Left lobe of liver (tissue), 2 donors: ENCODE measurements at regions not wholly inside any gene's neighbourhood (a gene's known extent, or its start where the extent isn't known, plus 50 kb on each side); places are given as distances from the start of the nearest gene placed in this dataset.
"Not testable (repeated sequence)": the region's sequence is repeated elsewhere in the genome, so short reads cannot be mapped to it uniquely, and the experiment has no call there.

ENCODE experiments used
- ATAC-seq: fragments of 200-7000 bp; cut with Tn5 transposase; one replicate; pipeline ENCODE4 v1.9.1; 2020; ENCODE audit warnings: mild to moderate bottlenecking, moderate library complexity
- DNase-seq: peaks from one replicate; pipeline ENCODE4 v3.0.0-alpha.2; 2020; ENCODE audit warnings: low spot score
- donor health status: DM: no; HTN: no; CAD: no; lungs with moderate emphysema.
- donor health status: DM: no; HTN: yes; CAD: no.

DNA sequence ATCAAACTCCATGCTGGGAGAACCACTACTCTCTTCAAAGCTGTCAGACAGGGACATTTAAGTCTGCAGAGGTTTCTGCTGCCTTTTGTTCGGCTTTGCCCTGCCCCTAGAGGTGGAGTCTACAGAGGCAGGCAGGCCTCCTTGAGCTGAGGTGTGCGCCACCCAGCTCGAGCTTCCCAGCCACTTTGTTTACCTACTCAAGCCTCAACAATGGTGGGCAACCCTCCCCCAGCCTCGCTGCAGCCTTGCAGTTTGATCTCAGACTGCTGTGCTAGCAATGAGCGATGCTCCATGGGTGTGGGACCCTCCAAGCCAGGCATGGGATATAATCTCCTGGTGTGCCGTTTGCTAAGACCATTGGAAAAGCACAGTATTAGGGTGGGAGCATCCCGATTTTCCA, 185.3 kb downstream of the COX18 start:
- ATAC-seq, DNase-seq: not testable (repeated sequence)

DNA sequence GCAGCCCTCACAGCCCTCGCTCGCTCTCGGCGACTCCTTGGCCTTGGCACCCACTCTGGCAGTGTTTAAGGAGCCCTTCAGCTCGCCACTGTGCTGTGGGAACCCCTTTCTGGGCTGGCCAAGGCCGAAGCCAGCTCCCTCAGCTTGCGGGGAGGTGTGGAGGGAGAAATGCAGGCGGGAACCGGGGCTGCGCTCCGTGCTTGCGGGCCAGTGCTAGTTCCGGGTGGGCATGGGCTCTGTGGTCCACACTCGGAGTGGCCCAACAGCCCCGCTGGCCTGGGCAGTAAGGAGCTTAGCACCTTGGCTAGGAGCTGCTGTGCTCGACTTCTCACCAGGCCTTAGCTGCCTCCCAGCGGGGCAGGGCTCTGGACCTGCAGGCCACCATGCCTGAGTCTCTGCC, 192.6 kb downstream of the COX18 start:
- DNase-seq: no peak
- no peak for ATAC-seq

DNA sequence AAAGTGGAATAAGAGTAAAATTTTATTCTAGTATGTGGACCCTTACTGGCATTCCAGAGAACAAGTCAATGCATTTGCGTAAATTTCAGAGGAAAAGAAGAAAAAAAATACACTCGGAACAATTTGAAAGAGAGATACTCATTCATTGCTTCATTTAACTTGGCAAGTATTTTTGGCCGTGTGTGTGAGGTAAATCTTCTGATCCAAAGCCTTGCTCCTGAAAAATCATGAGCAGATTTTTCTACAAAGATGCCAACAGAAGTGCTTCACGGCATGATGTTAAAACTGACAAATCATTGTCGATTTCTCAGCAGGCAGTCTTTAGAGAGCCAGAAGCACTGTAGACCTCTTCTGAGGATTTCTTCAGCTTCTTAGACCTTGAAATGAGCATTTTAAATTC, 194.0 kb downstream of the COX18 start:
- DNase-seq (no peak), ATAC-seq (no peak)

DNA sequence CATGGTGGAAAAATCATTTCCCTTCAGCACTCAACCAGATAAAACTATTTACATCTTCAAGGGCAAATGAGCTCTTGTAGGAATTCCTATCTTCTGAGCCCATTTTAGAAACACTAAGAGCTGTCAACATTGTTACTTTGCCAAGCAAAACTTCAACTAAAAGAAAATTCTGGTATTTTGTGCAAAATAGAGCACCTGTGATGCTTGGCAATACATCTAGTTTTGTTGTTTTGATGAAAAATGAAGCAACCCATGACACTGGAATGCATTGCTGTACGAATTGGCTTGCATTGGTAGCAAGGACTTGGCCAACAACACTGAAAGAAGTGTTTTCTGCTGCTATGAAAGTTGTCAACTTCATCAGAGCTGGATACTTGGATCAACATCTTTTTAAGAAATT, 194.4 kb downstream of the COX18 start:
- DNase-seq (no peak), ATAC-seq (no peak)

DNA sequence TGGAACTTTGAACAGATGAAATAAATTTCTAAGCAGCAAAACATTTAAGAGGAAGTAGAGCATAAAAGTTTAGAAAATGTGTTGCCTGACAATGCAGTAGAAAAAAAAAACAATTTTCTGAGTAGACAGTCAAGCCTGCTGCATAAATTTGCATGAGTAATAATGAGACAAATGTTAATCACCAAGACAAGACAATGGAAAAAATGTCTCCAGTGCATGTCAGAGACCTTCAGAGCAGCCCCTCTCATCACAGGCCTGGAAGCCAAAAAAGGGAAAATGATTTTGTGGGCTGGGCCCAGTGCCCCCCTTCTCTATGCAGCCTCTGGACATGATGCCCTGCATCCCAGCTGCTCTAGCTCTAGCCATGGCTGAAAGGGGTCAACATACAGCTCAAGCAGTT, 204.6 kb downstream of the COX18 start:
- DNase-seq (no peak), ATAC-seq (no peak)

DNA sequence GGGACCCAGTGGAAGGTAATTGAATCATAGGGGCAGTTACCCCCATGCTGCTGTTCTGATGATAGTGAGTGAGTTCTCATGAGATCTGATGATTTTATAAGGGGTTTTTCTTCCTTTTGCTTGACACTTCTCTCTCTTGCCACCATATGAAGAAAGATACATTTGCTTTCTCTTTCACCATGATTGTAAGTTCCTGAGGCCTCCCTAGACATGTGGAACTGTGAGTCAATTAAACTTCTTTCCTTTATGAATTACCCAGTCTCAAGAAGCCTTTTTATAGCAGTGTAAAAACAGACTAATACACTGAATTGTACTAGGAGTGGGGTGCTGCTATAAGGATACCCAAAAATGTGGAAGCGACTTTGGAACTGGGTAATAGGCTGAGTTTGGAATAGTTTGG, 205.2 kb downstream of the COX18 start:
- DNase-seq, ATAC-seq: not testable (repeated sequence)

DNA sequence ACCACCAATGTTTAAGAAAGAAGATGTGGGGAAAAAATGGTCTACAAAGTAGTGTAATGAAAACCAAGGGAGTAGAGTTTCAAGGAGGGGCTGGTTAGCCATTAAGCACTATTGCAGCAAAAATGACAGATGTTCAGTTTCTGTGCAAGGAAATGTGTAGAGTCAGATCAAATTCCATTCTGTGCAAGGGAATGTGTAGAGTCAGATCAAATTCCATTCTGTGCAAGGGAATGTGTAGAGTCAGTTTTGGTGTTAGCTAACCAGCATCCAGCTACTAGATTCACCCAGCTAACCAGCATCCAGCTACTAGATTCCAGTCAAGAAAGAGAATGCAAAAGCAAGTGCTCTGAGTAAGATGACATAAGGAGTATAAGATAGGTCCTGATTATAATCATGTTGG, 208.8 kb downstream of the COX18 start:
- DNase-seq (no peak), ATAC-seq (no peak)

DNA sequence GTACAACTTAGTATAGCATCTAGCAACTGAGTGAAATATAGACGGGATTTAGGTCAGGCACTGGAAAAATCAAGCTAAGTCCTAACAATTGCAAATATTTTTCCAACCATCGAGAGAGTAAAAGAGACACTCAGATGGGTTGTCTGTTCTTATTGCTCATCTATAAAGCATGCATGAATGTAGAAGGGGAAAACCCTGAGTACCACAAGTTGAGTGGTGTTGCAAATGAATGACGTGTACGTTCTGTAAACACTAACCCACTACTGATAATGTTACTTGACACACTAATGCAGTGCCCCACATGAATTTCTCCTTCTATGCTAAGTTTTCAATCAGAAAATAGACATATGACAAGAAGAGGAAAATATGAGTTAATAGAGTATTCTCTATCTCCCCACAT, 211.2 kb downstream of the COX18 start:
- no peak for DNase-seq
- no peak for ATAC-seq

DNA sequence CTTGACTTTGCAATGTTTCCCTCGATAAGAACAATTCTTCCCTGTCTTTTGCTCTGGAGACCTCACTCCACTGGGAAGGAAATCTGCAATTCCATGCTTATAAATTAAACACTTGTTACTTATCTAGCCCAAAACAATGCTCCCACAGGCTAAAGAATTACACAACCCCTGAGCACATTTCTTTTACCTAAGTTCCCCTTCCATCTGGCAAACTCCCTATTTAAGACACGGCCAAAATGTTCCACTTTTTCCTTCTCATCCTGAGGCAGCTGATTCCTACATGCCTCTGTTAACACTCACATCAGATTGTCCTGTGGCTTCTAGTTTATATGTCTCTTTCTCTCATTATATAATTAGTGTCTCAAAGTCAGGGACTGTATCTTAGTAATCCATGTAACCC, 211.7 kb downstream of the COX18 start:
- DNase-seq: no peak
- no peak for ATAC-seq

DNA sequence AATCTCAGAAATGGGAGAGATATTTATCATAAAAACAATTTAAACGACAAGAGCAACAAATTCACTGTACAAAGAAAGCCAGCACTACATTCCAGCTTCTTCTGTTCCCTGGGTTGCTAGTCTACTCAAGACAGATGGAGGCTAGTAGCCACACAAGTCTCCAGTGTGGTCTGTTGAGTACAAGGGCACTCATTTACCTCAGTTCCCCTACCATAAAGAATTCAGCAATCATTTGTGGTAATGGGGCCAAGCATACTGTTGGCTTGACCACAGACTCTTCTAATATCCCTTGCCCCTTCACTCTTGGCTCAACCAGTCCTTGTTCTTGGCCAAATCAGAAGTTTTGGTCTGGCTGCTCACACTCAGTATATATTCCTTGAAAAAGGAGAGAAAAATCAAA, 212.3 kb downstream of the COX18 start:
- ATAC-seq (no peak), DNase-seq (no peak)

DNA sequence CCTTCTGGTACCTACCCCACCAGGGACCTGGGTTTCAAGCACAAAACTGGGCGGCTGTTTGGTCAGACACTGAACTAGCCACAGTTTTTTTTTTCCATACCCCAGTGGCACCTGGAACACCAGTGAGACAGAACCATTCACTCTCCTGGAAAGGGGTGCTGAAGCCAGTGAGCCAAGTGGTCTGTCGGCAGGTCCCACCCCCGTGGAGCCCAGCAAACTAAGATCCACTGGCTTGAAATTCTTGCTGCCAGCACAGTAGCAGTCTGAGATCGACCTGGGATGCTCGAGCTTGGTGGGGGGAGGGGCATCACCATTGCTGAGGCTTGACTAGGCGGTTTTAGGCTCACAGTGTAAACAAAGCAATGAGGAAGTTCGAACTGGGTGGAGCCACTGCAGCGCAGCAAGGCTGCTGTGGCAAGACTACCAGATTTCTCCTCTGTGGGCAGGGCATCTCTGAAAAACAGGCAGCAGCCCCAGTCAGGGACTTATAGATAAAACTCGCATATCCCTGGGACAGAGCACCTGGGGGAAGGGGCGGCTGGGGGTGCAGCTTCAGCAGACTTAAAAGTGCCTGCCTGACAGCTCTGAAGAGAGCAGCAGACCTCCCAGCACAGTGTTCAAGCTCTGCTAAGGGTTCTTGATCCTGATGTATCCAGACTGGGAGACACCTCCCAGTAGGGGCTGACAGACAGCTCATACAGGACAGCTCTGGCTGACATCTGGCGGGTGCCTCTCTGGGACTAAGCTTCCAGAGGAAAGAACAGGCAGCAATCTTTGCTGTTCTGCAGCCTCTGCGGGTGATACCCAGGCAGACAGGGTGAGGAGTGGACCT, 223.0 kb downstream of the COX18 start:
- no peak for DNase-seq
- no peak for ATAC-seq

DNA sequence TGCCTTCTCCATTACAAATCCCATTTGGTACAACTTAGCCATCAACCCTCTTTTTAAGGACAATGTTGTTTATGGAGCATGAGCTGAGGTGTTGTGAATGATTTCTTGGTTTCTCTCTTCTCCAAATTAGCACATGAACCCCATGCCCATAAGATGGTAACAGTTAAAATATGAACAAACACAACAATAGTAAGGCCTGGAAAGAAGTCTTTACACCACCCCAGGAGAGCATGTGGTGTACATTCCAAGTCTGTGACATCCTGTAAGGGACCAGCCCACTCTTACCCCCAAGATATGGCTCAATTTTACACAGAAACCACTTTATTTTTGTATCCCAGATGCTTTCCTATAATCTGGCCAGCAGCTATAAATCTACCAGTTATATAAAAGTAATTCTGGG, 226.1 kb downstream of the COX18 start:
- ATAC-seq (no peak), DNase-seq (no peak)

DNA sequence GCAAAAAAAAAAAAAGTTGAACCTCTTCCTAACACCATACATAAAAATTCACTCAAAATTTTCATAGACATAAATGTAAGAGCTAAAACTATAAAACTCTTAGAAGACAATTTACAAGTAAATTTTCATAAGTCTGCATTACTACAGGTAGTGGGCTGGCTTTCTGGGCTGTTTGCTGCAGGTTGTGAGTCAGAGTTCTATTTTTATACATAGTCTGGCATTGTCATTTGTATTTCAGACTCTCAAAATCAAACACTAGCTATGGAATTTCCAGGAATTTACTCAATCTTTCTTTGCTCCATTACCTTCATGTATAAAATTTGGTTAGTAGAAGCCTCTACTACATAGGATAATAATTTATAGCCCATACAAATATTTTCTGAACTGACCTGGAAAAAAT, 227.2 kb downstream of the COX18 start:
- ATAC-seq (no peak), DNase-seq (no peak)

DNA sequence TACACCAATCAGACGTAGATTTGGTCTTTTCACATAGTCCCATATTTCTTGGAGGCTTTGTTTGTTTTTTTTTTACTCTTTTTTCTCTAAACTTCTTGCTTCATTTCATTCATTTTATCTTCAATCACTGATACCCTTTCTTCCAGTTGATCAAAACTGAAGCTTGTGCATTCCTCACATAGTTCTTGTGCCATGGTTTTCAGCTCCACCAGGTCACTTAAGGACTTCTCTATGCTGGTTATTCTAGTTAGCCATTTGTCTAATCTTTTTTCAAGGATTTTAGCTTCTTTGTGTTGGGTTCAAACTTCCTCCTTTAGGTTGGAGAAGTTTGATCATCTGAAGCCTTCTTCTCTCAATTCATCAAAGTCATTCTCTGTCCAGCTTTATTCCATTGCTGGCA, 229.3 kb downstream of the COX18 start:
- ATAC-seq, DNase-seq: not testable (repeated sequence)

DNA sequence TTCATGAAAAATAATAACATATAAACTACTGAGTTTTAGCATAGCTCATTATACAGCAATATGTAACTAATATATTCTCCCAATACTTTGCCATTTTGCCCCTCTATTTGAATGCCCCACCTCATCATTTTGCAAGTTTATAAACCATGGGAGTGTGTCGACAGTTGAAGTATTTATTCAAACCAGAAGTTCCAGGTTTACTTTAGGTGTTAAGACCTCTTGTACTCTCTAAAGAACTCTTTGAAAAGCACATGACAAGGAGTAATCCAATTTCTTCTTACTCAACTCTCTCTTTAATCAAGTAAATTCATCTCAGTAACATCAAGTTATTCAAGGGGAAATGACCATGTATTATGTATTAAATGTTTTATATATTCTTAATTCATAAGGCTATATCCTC, 240.7 kb downstream of the COX18 start:
- no peak for DNase-seq
- ATAC-seq: no peak

DNA sequence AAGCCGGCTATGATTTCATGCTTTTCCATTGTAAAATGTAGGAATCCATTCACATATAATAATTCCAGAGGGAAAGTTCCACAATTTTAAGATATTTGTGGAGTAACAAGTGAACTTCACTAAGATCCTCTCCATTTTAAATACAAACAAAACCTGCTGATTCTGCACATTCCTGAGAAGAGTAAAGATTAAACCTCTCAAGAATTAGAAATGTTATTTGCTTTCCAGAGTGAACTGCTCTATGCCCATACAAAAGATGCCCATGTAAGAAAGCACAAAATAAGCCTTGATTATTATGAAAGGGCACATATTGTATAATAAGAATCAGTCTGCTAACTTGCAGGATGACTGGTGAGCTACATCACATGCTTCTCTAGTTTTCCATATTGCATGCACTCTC, 241.5 kb downstream of the COX18 start:
- ATAC-seq: no peak

DNA sequence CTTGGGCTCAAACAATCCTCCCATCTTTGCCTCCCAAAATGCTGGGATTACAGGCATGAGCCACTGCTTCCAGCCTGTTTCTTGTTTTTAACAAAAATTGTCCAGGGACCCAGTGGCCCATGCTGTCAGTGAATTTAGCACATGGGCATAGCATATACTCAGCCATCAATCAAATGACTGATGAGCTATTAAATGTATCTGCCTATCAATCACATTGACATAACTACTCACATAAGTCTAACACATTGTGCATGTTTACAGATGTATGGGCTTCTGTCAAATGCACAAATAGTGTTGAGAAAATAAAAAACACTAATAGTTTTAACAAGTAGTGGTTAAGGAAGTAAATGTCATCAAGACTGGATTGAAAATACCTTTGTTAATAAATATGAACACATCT, 249.4 kb downstream of the COX18 start:
- DNase-seq: no peak
- ATAC-seq: no peak

More for the DNA sequence above, 241.5 kb downstream of the COX18 start:
- no peak for DNase-seq

DNA sequence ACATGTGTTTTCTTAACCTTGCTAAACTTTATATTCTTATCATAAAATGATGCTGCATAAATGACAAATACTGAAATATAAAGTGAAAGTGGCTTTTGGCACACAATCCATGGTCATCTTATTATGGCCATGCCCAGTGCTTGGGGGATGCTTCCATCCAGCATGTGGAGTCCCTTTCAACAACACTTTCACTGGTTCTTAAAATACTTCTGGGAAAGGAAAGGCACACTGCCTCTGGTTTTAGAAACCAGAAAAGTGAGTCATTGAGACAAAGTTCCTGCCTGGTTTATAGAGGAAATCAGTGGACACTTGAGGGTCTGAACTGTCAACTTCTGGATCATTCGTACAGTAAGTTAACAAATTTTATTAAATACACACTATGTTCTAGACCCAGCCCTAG, 248.0 kb upstream of the ADAMTS3 start:
- ATAC-seq: no peak
- DNase-seq: no peak

DNA sequence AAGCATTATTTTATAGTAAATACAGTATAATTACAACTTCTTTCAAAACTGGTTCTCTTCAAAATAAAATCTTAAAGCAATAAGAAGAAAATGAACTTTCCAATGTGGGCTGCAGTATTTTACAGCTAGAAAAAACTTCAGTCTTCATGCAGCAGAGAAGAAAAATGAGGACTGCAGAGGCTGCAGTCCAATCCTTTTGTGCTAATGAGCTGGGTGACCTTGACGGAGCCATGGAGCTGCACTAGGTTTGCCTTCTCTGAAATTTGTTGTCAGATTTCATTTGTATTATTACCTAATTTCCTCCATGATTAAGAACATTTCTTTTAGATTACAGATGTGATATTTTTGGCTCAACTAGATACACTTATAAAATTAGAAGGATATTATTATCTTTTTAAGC, 245.2 kb upstream of the ADAMTS3 start:
- no peak for ATAC-seq
- DNase-seq: no peak

DNA sequence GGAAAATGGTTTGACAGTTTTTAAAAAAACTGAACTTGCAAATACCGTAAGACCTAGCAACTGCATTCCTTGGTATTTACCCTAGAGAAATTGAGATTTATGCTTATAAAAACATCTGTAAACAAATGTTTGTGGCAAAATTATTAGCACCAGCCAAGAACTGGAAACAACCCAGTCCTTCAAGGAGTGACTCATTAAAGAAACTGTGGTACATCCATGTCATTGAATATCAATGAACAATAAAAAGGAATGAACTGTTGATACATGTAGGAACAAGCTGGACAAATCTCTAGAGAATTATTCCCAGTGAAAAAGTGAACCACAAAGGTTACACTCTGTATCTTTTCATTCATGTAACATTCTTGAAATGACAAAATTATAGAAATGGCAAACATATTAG, 240.2 kb upstream of the ADAMTS3 start:
- DNase-seq (no peak), ATAC-seq (no peak)

DNA sequence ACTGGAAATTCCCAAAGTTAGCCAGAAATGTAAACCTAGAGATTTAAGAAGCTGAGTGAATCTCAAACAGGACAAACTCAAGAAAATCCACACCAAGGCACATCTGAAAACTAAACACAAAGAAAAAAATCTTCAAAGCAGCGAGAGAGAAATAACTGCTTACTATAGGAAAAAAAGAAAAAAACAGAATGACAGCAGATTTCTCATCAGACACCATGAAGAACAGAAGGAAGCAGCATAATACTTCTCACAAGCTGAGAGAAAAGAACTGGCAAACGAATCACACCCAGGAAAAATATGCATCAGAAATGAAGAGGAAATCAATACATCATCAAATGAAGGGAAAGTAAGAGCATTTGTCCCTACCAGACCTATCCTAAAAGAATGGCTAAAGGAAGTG, 236.3 kb upstream of the ADAMTS3 start:
- no peak for ATAC-seq
- DNase-seq: no peak

DNA sequence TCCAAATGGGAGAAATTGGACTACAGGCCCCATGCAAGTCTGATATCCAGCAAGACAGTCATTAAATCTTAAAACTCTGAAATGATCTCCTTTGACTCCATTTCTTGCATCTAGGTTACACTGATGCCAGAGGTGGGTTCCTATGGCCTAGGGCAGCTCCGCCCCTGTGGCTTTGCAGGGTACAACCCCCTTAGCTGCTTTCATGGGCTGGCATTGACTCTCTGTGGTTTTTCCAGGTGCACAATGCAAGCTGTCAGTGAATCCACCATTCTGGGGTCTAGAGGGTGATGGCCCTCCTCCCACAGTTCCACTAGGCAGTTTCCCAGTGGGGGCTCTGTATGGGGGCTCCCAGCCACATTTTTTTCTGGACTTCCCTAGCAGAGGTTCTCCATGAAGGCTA, 228.5 kb upstream of the ADAMTS3 start:
- DNase-seq: no peak
- no peak for ATAC-seq

DNA sequence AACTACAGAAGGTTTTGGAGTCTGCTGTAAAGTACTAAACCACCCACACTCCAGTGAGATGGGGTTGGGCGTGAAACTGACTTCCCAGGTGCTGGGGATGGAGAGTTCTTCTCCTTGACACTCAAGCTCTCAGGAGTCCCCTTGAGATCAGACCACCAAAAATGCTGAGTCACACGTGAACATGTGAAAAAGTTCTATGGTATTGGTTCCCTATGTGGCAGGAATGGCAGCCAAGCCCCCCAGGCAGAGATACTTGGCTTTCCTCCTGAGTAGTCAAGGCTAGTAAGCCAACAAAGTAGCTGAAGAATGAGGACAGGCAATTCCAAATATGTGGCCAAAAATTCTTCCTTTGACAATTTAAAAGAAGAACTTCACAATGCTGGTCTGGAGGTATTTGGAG, 222.0 kb upstream of the ADAMTS3 start:
- ATAC-seq (no peak), DNase-seq (no peak)
